Right ventricle myocardium inferior (tissue), 1 donor: ENCODE measurements at regions not wholly inside any gene's neighbourhood (a gene's known extent, or its start where the extent isn't known, plus 50 kb on each side); places are given as distances from the start of the nearest gene placed in this dataset.

Experiments used
- ATAC-seq: fragments of 200-7000 bp; cut with Tn5 transposase; one replicate; pipeline ENCODE4 v1.9.1; 2020; ENCODE audit warnings: mild to moderate bottlenecking, moderate library complexity
- DNase-seq: peaks from one replicate; pipeline ENCODE4 v3.0.0; 2021; ENCODE audit errors: missing footprints
- intact Hi-C: fragments of 100-400 bp; cut with DNase I; formaldehyde crosslinking; loops from one replicate; pipeline ENCODE4 v1.11.0; 2022
- donor health status: DM: no; HTN: yes; CAD: no; lungs with severe emphysema.

- ATAC-seq (no peak), DNase-seq (no peak)
- intact Hi-C loops, result no loop called here
These were observed 278.3 kb downstream of the HIVEP2 start for GRCh38 chr6:142666599-142667185.

DNA sequence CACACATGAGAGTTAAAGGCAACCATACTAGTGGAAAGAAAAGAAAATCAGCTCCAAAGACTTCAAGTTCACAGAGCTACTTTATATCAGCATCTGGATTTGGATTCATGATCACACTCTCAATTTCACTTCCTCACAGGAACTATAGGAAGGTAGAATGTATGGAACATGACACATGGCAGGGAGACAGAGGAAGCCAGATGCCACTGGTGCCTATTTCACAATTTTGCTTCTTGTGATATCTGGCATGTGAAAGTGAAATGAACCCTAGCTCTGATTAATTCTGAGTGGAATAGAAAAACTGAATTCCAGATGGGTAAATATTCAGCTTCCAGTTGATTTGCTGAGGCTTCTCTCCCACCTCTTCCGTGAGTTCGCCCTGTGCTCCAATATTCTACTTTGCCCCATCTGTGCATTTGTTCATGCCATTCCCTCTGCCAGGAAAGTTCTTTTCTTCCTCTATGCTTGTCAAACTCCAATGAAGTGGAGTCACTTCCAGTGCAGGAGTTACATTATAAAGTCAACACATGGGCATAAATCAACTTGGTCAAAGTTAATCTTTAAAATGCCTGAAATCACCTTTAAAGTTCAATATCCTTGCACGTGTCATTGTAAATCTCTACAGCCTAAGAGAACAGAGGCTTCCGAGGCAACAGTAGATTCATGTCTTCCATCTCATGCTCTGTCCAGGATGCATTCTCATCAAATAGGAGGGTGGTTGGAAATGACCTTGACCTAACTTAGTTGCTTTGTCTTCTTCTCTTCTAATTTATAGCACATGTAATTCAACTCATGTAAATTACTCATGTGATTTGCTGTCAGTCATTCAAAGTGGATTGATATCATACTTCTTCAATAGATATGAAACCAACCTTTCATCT, 275.3 kb downstream of the HIVEP2 start:
- intact Hi-C loops, result no loop called here
- ATAC-seq, result no peak
- DNase-seq, result no peak

DNA sequence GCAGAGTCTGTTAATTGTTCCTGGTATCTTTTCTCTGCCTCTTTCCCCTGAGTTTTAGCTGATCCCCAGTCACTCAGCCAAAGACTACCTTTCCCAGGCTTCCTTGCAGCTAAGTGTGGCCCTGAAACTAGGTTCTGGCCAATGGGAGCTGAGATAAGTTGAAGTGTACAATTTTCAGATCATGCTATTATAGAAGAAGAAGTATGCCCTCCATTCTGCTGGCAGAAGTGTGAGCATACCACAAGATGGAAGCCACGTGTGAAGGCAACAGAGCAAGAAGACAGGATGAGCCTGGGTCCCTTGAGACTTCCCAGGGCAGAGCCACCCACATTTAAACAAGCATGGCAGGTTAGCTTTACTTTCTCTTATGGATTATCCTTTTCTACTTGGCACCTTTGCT, 273.2 kb downstream of the HIVEP2 start:
- intact Hi-C loops, result no loop called here
- ATAC-seq, result no peak
- DNase-seq, result no peak

GRCh38 chr6:142675517-142675916, 269.5 kb downstream of the HIVEP2 start:
- ATAC-seq (no peak), DNase-seq (no peak)
- intact Hi-C loops, result no loop called here

DNA sequence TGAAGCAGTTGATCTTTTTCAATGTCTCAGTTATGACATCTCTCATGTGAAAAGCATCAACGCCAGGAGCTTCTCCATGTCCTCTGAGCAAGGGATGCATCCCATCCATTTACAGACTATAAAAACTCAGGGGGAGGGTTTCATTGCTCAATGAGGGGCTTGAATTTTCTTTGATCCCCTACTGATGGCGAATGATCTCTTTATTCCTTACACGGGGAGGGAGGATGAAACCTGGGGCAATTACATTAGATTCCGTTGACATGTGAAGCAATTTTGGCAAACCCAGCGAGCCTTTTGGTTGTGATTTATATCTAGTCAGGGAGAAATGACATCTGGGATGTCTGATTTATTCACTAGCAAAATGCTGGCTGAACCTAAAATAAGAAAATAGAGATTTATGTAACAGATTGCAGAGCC, 268.9 kb downstream of the HIVEP2 start:
- intact Hi-C loops, result no loop called here
- ATAC-seq (no peak), DNase-seq (no peak)

GRCh38 chr6:142676647-142677192, 268.3 kb downstream of the HIVEP2 start:
- ATAC-seq (no peak), DNase-seq (no peak)
- intact Hi-C loops, result no loop called here

DNA sequence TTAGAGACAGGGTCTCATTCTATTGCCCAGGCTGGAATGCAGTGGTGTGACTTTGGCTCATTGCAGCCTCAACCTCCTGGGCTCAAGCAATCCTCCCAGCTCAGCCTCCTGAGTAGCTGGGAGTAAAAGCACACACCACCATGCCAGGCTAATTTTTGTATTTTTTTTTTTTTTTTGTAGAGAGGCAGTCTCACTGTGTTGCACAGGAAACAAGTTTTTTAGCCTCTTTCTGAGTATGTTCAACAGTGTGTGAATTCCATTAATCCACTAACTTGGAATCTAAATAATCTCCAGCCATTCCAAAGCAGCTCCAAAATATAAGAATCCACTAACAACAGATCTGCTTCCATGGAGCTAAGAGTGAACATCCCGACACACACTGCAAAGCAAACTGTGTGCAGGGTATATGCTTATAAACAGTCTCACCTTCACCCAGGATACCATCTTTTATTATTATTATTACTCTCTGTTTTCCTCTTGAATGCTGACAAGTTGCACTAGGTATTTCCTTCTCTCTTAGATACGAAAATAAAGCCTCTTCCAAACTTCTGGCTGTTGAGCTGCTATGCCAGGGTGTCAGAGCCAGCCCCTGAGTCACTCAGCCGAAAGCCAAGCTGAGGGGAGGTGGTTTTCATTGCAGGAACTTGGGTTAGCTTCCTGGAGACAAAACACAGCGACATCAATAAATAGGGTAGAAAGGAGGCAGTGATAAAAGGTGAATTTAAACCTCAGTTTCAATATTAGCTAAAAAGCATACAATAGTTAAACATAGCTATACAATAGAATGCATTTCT, 264.9 kb downstream of the HIVEP2 start:
- ATAC-seq, result no peak
- intact Hi-C loops, result no loop called here
- no peak for DNase-seq

DNA sequence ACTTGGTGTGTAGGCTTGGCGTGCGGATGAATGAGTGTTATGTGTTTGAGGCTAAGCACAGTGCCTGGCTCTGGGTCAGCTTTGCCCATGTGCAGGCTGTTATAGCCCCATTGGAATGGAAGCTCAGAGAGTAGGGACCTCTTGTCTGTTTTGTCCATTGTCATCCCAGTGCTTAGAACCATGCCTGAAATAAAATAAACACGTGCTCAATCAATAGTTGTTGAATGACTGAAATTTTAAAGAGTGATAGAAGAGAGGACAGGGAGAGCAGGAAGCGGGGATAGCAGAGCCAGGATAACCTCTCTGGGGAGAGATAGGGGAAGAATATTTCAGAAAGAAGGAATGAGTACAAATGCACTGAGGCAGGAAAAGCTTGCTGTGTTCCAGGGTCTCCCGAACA, 263.9 kb downstream of the HIVEP2 start:
- ATAC-seq, result no peak
- intact Hi-C loops, result no loop called here
- DNase-seq, result no peak

DNA sequence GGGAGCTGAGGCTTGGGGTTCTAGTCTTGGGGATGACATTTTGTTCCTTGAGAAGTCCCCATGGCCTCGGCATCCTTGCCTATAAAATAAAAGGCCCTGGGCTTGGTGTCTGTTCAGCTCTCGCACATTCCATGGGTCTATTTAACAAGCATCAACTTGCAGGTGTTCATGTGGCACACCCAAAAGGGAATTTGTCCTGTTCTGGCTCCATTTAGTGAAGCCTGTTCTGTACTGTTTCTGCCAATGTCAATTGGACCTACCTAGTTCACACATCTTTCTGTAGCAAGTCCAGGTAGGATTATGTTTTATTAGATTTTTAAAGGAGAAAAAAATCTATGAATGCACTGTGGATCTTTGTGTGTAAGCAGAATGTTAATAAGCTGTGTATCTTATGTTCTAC, 262.0 kb downstream of the HIVEP2 start:
- DNase-seq, result no peak
- intact Hi-C loops, result no loop called here
- ATAC-seq, result no peak

DNA sequence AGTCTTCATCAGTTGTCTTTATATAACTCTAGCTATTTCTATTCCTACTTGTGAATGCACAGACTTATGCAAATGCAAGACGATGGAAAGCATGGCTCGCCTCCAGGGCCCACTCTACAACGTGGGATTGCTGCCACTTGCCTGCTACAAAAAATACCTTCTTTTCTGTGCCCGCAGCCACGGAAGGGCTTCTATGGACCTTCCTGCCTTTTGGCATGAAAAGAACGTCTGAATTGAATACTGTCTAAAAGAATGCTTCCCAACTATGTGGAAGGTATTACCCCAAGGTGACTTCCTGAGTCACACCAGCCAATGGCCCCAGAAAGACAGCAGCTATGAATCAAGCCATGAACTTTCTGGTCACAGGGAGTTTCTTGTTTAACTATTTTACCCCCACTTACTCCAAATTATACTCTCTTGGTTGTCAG, 261.2 kb downstream of the HIVEP2 start:
- intact Hi-C loops, result no loop called here
- ATAC-seq (no peak), DNase-seq (no peak)

- DNase-seq, result no peak
- no peak for ATAC-seq
- intact Hi-C loops, result no loop called here
These were observed 260.6 kb downstream of the HIVEP2 start for GRCh38 chr6:142684371-142684770.

DNA sequence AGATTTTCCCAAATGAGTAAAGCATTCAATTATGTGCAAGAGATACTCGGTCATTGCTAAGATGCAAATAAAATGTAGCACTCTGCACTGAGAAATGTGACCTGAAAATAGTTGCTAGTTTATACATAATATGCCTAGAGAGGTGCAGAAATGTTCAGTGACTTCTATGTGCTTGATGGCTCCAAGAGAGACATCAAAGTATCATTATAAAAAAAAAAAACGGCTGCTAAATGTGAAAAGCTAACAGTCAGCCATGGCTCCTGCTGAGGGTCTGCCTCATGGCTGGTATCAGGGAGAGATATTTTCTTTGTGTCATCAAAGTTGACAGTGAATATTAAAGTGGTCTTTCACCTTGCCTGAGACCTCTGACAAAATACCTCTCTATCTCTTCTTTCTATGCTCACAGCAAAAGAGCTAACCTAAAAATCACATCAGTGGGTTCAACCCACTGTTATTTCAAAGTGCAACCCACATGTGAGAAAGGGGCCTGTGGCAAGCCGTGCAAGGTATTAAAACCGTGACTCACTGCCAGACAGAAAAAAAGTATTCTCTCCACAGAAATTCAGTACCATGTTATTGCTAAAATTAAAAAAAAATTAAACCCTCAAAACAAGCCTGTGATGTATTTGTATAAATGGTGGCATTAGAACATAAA, 259.0 kb downstream of the HIVEP2 start:
- DNase-seq (no peak), ATAC-seq (no peak)
- intact Hi-C loops, result no loop called here

GRCh38 chr6:142686507-142686887, 258.5 kb downstream of the HIVEP2 start:
- intact Hi-C loops, result no loop called here
- DNase-seq (no peak), ATAC-seq (no peak)

DNA sequence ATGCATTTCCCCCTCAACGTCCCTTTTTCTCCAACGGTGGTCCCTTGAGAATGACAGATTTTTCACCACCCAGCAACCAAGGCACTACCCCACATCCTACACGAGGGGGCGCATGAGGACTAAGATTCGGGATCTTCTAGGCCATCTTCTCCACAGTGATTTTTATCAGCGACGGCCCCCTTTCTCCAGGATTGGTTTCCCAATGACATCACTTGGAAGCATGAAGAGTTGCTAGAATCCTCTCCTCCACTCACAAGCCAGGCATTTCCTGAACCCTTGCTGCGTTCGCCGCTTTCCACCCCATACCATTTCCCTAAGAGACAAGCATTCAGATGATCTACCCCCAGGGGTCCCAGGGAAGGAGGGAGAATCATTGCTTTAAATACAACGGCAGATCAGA, 252.0 kb downstream of the HIVEP2 start:
- intact Hi-C loops, result loop anchor here (1.0 to 5.0 kb wide), 3 partner anchors 194 to 734 kb away; no protein-coding TSS in a partner anchor
- ATAC-seq (peak; percentile 76), DNase-seq (no peak)

GRCh38 chr6:142693441-142693840, 251.5 kb downstream of the HIVEP2 start:
- no peak for DNase-seq
- no peak for ATAC-seq
- intact Hi-C loops, result loop anchor here (1.0 to 5.0 kb wide), 3 partner anchors 194 to 733 kb away; no protein-coding TSS in a partner anchor

DNA sequence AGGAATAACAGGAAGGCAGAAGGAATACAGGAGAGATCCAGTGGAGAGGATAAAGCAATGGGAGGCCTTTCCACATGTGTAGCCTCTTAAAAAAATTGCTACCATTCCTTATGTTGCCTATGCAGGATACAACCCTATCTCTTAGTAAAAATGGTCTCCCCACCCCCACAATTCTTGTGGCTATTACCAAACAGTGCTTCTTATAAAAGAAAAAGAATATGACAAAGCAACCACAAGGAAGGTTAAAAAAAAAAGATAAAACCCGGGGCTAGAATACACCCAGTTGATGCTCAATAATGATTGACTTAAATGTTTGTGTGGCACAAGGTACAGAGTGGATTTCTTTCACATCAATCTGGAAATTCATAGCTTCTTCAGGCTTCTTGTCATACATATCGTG, 250.9 kb downstream of the HIVEP2 start:
- intact Hi-C loops, result loop anchor here (5.0 kb wide), 1 partner anchor 193 kb away; no protein-coding TSS in a partner anchor
- DNase-seq (no peak), ATAC-seq (no peak)

DNA sequence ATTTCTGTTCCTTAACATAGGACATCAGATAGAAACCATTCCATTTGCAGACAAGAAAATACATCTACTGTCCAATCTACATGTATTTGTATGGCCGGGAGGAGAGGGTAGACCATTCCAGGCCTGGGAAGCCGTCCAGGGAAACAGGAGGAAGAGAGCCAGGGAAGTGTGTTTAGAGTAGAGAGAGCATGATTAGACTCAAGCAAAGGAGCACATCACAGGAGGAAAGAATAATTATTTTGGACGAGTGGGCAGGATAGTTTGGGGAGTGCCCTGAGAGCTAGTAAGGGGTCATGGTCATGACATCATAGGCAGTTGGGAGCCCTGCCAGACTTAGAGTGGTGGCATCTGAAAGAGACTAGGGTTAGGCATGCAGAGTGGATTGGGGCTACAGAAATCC, 250.0 kb downstream of the HIVEP2 start:
- intact Hi-C loops, result loop anchor here (5.0 kb wide), 1 partner anchor 252 kb away; the partner anchor contains the start of gene HIVEP2
- no peak for DNase-seq
- peak; percentile 42 for ATAC-seq

DNA sequence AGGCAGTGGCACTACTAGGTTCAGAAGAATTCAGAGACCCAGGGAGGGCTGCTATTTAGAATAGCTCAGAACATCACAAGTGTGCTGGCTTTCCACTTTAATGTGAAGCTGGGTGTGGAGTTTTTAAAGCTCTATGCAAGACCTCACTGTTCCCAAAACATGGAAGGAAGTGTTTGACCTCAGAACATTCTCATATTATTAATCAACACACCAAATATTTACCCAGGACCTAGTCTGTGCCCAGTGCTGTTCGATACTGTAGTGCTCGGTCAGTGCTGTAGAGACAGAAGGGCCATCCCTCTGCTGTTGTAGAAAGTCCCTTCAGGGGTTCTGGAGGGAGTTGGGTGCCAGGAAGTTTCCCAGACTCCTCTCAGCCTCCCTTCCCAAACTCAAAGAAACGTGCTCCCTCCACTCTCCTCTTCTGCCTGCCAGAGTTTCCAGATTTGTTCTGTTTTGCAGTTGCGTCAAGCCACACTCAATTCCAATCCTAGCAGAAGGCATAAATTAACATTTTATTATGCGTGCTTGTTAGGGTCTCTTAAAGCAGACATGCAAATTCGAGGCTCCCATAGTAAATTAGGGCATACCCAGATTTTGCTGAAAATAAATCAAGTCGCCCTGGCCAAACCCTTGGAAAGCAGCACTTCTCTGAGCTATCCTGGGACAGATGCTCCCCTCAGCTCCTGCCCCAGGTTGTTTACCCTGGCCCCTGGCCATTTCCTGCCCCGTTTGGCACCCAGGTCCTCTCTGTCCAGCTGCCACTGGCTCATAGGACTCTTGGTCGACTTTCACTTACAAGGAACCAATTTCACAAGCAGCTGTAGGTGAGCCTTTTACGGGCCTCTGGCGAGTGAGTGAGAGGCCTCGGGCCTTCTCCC, 248.6 kb downstream of the HIVEP2 start:
- ATAC-seq (no peak), DNase-seq (no peak)
- intact Hi-C loops, result loop anchor here (5.0 kb wide), 1 partner anchor 251 kb away; the partner anchor contains the start of gene HIVEP2
